OCI-LY1 (cell line): ENCODE measurements at regions not wholly inside any gene's neighbourhood (a gene's known extent, or its start where the extent isn't known, plus 50 kb on each side); places are given as distances from the start of the nearest gene placed in this dataset.

Experiments used
- H2AFZ ChIP-seq: fragments of 200-600 bp; sonication (generic), shearing (Covaris generic); 2 replicates; pipeline ENCODE4 v1.6.0; 2014; ENCODE audit warnings: antibody characterized with exemption, mild to moderate bottlenecking, low read length
- H3F3A ChIP-seq: fragments of 200-600 bp; sonication (generic), shearing (Covaris generic); 2 replicates; pipeline ENCODE4 v1.6.0; 2014; ENCODE audit warnings: mild to moderate bottlenecking, antibody characterized with exemption, low read length, moderate library complexity; ENCODE audit not compliant: insufficient read depth
- H3K27ac ChIP-seq: fragments of 200-600 bp; sonication (generic); 2 replicates; pipeline ENCODE4 v1.5.1; 2014; ENCODE audit warnings: low read length, mixed run types, mild to moderate bottlenecking, low read depth; ENCODE audit not compliant: poor library complexity, severe bottlenecking
- H3K27me3 ChIP-seq: fragments of 200-600 bp; sonication (generic); 2 replicates; pipeline ENCODE4 v1.6.0; 2014; ENCODE audit warnings: antibody characterized with exemption, mild to moderate bottlenecking, low read length, moderate library complexity; ENCODE audit not compliant: insufficient read depth
- H3K36me3 ChIP-seq: fragments of 200-600 bp; sonication (generic); 2 replicates; pipeline ENCODE4 v1.6.1; 2014; ENCODE audit warnings: mild to moderate bottlenecking, antibody characterized with exemption, low read length, moderate library complexity, mixed read lengths; ENCODE audit not compliant: insufficient read depth
- H3K4me1 ChIP-seq: fragments of 200-600 bp; sonication (generic); 2 replicates; pipeline ENCODE4 v1.5.1; 2014; ENCODE audit warnings: mild to moderate bottlenecking, low read length, moderate library complexity; ENCODE audit not compliant: insufficient read depth, severe bottlenecking
- H3K4me2 ChIP-seq: fragments of 200-600 bp; sonication (generic), shearing (Covaris generic); 2 replicates; pipeline ENCODE4 v1.6.1; 2014; ENCODE audit warnings: low read length
- H3K4me3 ChIP-seq: fragments of 200-600 bp; sonication (generic); 2 replicates; pipeline ENCODE4 v1.5.1; 2014; ENCODE audit warnings: low read length, low read depth, mild to moderate bottlenecking, mixed read lengths; ENCODE audit not compliant: poor library complexity, severe bottlenecking
- H3K79me2 ChIP-seq: fragments of 200-600 bp; shearing (Covaris generic); 2 replicates; pipeline ENCODE4 v1.6.1; 2016; ENCODE audit warnings: mixed run types, low read length, mixed read lengths; ENCODE audit not compliant: insufficient read depth
- H3K9ac ChIP-seq: fragments of 200-600 bp; sonication (generic), shearing (Covaris generic); 2 replicates; pipeline ENCODE4 v1.6.1; 2014; ENCODE audit warnings: mild to moderate bottlenecking, low read length, mixed read lengths
- H3K9me2 ChIP-seq: fragments of 200-600 bp; sonication (generic), shearing (Covaris generic); 2 replicates; pipeline ENCODE4 v1.6.1; 2014; ENCODE audit warnings: low read depth, mild to moderate bottlenecking, low read length, mixed read lengths
- H3K9me3 ChIP-seq: fragments of 200-600 bp; shearing (Covaris generic); 2 replicates; pipeline ENCODE4 v1.6.1; 2014; ENCODE audit warnings: low read length, mixed read lengths
- H4K20me1 ChIP-seq: fragments of 200-600 bp; sonication (generic), shearing (Covaris generic); 2 replicates; pipeline ENCODE4 v1.6.0; 2016; ENCODE audit warnings: mild to moderate bottlenecking, low read length; ENCODE audit not compliant: insufficient read depth
- EZH2 ChIP-seq: fragments of 200-600 bp; sonication (generic), shearing (Covaris generic); IDR thresholded peaks from 2 replicates; pipeline ENCODE4 v1.8.0; 2017; ENCODE audit warnings: borderline replicate concordance, mixed run types, mild to moderate bottlenecking, antibody characterized with exemption, low read length, moderate library complexity, mixed read lengths
- TF ChIP-seq, protein P1 (sequence below): fragments of 200-600 bp; sonication (generic), shearing (Covaris generic); IDR thresholded peaks from 2 replicates; pipeline ENCODE4 v1.5.1; 2017; ENCODE audit warnings: mild to moderate bottlenecking, antibody characterized with exemption, low read length, moderate library complexity, mixed read lengths

DNA sequence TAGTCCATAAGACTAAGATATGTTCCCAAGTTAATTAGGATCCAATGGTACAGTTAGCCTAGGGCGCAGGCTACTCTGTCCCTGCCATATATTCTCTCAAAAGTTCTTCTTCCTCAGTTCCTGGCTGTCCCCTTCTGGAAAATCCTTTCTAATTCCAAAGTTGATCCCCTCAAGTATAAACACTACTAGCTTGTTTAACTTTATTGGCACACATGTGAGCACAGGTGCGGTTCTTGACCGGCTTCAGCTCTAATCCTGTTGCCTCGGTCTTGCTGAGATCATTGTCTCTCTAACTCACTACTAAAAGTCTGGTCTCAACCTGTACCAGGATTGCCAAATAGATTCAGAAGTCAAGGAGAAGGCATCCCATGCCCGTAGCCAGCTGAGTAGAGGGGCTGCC is 89.0 kb downstream of the SEMA4F start:
- Histone ChIP-seq H3K4me2 (no peak overlapping the region), H3F3A (no peaks in the 10 kb centered on the region), H3K27ac (no peak overlapping the region), H3K36me3 (no peaks in the 10 kb centered on the region), H2AFZ (no peak overlapping the region), H3K27me3 (no peaks in the 10 kb centered on the region), H3K9me2 (no peaks in the 10 kb centered on the region), H3K79me2 (no peaks in the 10 kb centered on the region), H3K9ac (no peak overlapping the region), H3K9me3 (no peaks in the 10 kb centered on the region), H3K4me1 (no peaks in the 10 kb centered on the region), H3K4me3 (no peak overlapping the region), H4K20me1 (no peaks in the 10 kb centered on the region)
- TF ChIP-seq, protein P1, sequence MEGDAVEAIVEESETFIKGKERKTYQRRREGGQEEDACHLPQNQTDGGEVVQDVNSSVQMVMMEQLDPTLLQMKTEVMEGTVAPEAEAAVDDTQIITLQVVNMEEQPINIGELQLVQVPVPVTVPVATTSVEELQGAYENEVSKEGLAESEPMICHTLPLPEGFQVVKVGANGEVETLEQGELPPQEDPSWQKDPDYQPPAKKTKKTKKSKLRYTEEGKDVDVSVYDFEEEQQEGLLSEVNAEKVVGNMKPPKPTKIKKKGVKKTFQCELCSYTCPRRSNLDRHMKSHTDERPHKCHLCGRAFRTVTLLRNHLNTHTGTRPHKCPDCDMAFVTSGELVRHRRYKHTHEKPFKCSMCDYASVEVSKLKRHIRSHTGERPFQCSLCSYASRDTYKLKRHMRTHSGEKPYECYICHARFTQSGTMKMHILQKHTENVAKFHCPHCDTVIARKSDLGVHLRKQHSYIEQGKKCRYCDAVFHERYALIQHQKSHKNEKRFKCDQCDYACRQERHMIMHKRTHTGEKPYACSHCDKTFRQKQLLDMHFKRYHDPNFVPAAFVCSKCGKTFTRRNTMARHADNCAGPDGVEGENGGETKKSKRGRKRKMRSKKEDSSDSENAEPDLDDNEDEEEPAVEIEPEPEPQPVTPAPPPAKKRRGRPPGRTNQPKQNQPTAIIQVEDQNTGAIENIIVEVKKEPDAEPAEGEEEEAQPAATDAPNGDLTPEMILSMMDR = no peak
- no peak for TF ChIP-seq EZH2

DNA sequence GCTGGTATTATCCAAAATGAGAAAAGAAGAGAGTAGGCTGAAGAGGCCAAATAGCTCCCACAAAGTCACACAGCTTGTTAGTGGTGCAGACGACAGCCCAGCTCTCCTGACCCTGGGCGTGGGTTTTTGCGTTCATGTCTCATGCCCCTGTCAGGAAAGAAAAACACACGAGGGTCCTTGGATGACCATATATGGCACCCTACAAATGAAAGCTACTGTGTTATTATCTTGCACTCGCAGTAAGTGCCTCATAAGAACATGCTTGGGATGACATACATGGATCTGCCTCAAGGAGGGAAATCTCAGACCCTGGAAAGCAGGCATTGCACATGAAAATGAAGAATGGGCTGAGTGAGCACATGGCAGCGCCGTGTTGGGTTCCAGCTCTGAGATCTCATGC is 89.7 kb downstream of the SEMA4F start:
- H3K27ac ChIP-seq = no peak overlapping the region
- no peaks in the 10 kb centered on the region for H3K79me2 ChIP-seq
- no peaks in the 10 kb centered on the region for H3K9me3 ChIP-seq
- no peak overlapping the region for H2AFZ ChIP-seq
- no peaks in the 10 kb centered on the region for H3F3A ChIP-seq
- H4K20me1 ChIP-seq = no peaks in the 10 kb centered on the region
- H3K9me2 ChIP-seq = no peaks in the 10 kb centered on the region
- no peaks in the 10 kb centered on the region for H3K4me1 ChIP-seq
- no peak for TF ChIP-seq EZH2
- TF ChIP-seq, protein P1 = no peak
- no peak overlapping the region for H3K9ac ChIP-seq
- H3K4me2 ChIP-seq = no peak overlapping the region
- no peak overlapping the region for H3K4me3 ChIP-seq
- H3K36me3 ChIP-seq = no peaks in the 10 kb centered on the region
- H3K27me3 ChIP-seq = no peaks in the 10 kb centered on the region

DNA sequence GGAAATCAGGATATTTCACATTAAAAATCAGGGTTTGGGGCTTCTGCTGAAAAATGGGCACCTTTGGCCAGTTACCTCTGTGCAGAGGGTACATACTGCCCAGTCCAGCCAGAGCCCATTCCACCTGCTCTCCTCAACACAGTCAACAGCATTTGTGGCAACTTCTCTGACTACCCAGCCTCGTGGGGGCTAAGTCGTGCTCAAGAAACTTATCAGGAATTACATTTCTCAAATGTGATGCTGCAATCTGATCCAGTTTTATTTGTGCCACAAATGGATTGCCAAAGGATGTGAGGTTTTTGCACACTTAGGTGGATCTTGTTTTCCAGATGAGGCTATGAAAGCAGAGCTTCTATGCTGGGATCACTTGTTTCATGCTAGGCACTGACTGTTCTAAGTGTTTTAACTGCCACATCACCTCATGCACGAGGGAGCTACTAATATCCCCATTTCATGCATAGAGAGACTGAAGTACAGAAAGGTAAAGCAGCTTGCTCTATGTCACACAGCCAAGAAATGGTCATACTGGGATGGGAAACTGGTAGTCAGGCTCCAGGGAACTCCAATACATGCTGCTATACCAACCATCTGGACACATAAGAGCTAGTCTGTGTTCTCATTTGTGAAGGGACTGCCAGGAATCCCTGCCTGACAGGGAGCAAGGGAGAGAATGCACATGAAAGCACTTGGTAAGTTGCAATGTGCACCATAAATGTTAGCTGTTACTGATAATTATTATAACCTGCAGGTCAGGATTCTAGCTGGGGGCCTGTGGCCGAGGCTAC is 89.0 kb upstream of the HK2 start:
- no peak for TF ChIP-seq EZH2
- TF ChIP-seq, protein P1 = no peak
- H3K9me2 ChIP-seq = no peaks in the 10 kb centered on the region
- H3K79me2 ChIP-seq = no peaks in the 10 kb centered on the region
- H3K4me3 ChIP-seq = no peak overlapping the region
- H3K9me3 ChIP-seq = no peaks in the 10 kb centered on the region
- H3K27ac ChIP-seq = no peak overlapping the region
- H3K4me1 ChIP-seq = no peaks in the 10 kb centered on the region
- H4K20me1 ChIP-seq = no peaks in the 10 kb centered on the region
- no peak overlapping the region for H3K4me2 ChIP-seq
- H3F3A ChIP-seq = no peaks in the 10 kb centered on the region
- H2AFZ ChIP-seq = no peak overlapping the region
- no peaks in the 10 kb centered on the region for H3K36me3 ChIP-seq
- H3K9ac ChIP-seq = no peak overlapping the region
- no peaks in the 10 kb centered on the region for H3K27me3 ChIP-seq
